Fibroblast of peridontal ligament (primary cell): ENCODE measurements at regions not wholly inside any gene's neighbourhood (a gene's known extent, or its start where the extent isn't known, plus 50 kb on each side); places are given as distances from the start of the nearest gene placed in this dataset.
A peak's percentile ranks its signal among the peaks of the same experiment; 100 is the strongest.
"Not testable (repeated sequence)": the region's sequence is repeated elsewhere in the genome, so short reads cannot be mapped to it uniquely, and the experiment has no call there.

Experiments
- DNase-seq: peaks from one replicate; pipeline ENCODE4 v3.0.0-alpha.2; 2010; ENCODE audit errors: extremely low read depth

- DNase-seq: not testable (repeated sequence)
These were observed 113.7 kb downstream of the PPIAL4A start for GRCh38 chr1:121003230-121003629.

GRCh38 chr1:121006826-121007225 lies 117.3 kb downstream of the PPIAL4A start:
- not testable (repeated sequence) for DNase-seq

DNA sequence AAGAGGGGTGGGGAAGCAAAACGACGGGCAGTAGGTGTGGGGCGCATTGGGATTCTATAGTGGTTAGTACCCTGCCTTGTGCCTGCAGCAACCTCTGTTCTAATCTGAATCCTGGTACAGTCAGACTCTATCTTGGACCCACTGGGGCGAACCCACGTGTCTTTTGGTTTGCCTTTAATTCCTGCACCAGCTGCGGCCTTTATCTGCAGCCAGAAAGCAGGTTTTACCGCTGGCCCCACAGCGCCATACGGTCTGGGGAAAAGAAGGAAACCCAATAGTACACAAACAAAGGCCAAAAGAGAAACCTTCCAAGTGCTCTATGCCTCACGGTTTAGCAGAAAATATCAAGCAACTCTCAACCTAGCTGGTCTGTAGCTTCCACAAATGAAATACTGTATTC lies 118.2 kb downstream of the PPIAL4A start:
- not testable (repeated sequence) for DNase-seq

- not testable (repeated sequence) for DNase-seq
These were observed 119.1 kb downstream of the PPIAL4A start for GRCh38 chr1:121008512-121009215.

DNA sequence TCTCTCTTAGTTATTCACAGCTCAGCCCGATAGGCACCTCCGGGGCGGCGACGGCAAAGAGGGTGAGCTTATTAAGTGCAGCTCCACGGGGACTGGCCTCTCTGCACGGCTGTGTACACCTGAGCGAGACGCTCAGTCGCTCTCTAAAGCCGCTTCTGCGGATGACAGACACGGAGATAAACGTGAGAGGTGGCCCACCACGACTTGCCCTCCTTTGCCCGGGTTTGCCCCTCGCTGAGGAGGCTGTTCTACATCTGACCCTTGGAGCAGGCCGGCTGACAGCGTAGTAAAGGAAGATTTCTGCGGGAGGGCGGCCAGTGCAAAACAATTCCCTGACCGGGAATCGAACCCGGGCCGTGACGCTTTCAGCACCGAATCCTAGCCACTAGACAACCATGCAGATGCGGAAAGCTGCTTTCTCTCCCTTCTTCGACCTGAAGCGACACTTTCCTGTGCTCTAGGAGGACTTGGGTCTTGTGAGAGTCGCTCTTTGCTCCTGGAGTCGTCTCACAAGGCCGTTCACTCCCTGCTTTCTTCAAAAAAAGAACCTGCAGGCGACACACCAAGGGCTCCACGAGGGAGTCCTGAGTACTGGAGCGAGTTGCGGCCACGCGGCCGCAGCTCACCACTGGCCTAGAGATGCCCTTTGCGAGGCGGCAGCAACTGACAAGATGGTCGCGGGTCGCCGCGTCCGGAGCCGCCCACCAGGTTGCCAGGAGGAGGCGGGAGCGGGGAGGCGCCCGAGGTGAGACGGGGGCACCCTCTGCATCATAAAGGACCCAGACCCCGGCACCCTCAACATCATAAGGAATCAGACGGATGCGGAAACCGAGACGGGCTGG lies 119.9 kb downstream of the PPIAL4A start:
- DNase-seq: not testable (repeated sequence)

- DNase-seq: not testable (repeated sequence)
These were observed 120.6 kb downstream of the PPIAL4A start for GRCh38 chr1:121010141-121010540.

GRCh38 chr1:121013181-121013580 lies 123.6 kb downstream of the PPIAL4A start:
- not testable (repeated sequence) for DNase-seq

DNA sequence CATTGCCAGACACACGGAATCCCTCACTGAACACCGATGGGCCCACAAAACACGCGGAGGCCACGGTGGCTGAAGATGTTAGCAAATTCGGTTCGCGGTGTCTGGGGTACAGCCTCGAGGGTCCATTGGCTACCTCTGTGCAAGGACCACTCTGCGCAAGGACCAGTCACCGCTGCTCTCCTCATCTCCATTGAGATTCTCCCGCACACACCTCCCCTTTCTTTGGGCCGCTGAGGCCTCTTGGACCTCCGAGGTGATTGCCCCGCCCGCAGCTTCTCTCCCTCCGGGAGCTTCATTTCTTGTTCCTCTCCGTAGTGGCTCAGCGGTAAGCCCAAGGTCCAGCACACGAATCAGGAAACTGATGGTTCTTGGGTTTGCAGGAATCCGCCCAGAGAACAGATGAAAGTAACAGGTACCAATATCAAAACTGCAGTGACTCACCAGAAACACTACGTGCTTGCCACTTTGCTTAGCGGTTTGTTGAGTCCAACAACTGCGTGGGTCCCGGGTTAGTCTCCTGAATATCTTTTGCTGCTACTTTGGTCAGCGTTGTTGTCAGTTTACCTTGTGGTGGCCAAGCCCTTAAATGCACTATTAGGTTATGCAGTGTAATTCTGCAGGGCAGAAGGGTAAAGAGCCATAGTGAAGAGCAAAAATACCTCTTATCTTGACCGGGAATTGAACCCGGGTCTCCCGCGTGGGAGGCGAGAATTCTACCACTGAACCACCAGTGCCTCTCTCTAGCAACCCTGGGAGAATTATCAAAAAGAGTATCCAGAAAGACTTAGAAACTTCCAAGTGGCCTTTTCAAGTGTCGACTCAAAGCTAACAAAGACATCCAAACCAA lies 126.8 kb downstream of the PPIAL4A start:
- peak; percentile 61 for DNase-seq

- not testable (repeated sequence) for DNase-seq
These were observed 130.3 kb downstream of the PPIAL4A start for GRCh38 chr1:121019715-121020349.

GRCh38 chr1:121020350-121021236 lies 131.0 kb downstream of the PPIAL4A start:
- peak; percentile 50 for DNase-seq

DNA sequence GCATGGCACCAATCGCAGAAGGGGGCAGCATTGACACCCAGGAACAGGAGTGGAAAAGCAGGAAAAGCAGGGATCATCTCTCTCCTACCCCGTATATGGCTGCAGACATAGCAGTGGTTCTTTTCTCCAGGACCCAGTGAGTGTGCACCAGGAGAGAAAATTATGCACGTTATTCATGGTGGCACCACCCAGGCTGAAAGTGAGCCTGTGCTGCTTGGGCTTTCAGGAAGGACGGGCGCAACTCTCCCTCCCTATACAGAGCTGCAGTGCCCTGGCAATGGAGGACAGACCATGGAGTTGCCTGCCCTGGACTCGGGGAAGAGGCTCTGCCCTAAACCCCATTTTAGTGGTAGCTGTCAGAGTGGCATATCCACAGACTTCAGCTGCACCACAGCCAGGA lies 132.1 kb downstream of the PPIAL4A start:
- DNase-seq: not testable (repeated sequence)

- DNase-seq: not testable (repeated sequence)
These were observed 143.4 kb downstream of the PPIAL4A start for GRCh38 chr1:121032878-121033494.

DNA sequence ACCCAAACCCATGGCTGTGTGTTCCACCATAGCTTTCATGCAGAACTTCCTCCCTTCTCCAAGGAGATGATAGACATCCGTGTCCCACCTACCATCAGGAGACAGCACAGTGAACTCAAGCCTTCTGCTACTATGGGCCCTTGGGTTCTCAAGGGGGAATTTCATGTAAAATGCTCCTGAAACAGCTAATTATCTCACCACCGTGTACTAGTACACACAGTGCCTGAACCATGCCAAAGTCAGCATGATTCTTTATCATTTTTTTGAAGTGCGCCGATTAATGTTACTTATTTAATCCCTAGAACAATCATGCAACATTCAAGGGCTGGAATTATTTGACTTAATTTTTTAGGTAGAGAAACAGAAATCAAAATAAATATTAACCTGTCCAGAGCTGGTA lies 147.2 kb downstream of the PPIAL4A start:
- not testable (repeated sequence) for DNase-seq

DNA sequence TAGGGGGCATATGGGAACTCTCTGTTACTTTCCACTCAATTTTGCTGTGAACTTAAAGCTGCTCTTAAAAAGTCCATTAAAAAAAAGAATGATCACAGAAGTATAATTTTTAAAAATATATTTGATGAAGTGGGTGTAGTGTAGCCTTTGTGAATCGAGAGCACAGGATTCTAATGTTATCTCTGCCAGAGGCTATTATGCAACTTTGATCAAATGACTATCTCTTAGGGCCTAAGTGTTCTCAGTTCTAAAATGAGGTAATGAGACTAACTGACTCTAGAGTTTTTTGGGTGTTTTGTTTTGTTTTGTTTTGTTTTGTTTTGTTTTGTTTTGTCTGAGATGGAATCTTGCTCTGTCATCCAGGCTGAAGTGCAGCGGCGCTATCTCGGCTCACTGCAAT lies 143.2 kb downstream of the FAM72B start:
- not testable (repeated sequence) for DNase-seq

- not testable (repeated sequence) for DNase-seq
These were observed 142.6 kb downstream of the FAM72B start for GRCh38 chr1:121041497-121041896.

DNA sequence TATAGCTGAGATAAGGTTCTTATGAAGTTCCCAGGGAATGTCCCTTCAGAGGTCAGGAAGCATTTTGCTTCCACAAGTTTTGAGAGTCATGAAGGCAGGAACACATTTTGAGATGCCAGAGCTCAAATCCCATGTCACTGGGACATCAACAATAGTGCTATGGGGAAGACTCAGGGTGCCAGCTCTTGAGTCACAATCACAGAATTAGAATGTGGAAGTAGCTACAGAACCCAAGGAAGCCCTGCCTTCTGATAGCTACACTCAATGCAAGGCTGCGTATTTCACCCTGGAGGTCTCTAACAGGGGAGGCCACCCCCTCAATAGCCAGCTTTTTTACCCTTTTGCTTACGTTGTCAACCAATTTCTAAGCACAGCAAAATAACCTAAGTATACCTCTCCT lies 141.3 kb downstream of the FAM72B start:
- not testable (repeated sequence) for DNase-seq

- DNase-seq: not testable (repeated sequence)
These were observed 135.8 kb downstream of the FAM72B start for GRCh38 chr1:121048293-121048752.

GRCh38 chr1:121048769-121049443 lies 135.2 kb downstream of the FAM72B start:
- DNase-seq: not testable (repeated sequence)

- DNase-seq: not testable (repeated sequence)
These were observed 134.0 kb downstream of the FAM72B start for GRCh38 chr1:121050097-121050496.
